ENCODE measurements at regions not wholly inside any gene's neighbourhood (a gene's known extent, or its start where the extent isn't known, plus 50 kb on each side); places are given as distances from the start of the nearest gene placed in this dataset.
A peak's percentile ranks its signal among the peaks of the same experiment; 100 is the strongest.
"Not testable (repeated sequence)": the region's sequence is repeated elsewhere in the genome, so short reads cannot be mapped to it uniquely, and the experiment has no call there.

DNA sequence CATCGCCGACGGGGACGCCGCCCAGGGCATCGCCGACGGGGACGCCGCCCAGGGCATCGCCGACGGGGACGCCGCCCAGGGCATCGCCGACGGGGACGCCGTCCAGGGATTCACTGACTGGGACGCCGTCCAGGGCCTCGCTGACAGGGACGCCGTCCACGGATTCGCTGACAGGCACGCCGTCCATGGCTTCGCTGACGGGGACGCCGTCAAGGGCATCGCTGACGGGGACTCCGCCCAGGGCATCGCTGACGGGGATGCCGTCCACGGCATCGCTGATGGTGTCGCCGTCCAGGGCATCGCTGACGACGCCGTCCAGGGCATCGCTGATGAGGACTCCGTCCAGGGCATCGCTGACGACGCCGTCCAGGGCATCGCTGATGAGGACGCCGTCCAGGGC lies 947.2 kb downstream of the TUBA3C start:
- H3K9me3 Mint-ChIP-seq; H3K36me3 Mint-ChIP-seq (ENCODE audit: low read depth); H3K27me3 Mint-ChIP-seq (ENCODE audit: low read depth): not testable (repeated sequence)

DNA sequence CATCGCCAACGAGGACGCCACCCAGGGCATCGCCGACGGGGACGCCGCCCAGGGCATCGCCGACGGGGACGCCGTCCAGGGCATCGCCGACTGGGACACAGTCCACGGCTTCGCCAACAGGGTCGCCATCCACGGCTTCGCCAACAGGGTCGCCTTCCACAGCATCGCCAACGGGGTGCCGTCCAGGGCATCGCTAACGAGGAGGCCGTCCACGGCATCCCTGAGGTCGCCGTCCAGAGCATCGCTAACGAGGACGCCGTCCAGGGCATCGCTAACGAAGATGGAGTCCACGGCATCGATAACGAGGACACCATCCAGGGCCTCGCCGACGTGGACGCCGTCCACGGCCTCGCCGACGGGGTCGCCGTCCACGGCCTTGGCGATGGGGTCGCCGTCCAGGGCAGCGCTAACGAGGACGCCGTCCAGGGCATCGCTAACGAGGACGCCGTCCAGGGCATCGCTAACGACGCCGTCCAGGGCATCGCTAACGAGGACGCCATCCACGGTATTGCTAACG lies 947.8 kb downstream of the TUBA3C start:
- H3K4me1 Mint-ChIP-seq (ENCODE audit: low read depth): no peaks in the 10 kb centered on the region
- intact Hi-C loops (cut with micrococcal nuclease): no loop called here

More for the DNA sequence above, 947.2 kb downstream of the TUBA3C start:
- CTCF ChIA-PET; DNase-seq; intact Hi-C loops (cut with micrococcal nuclease); H3K4me1 Mint-ChIP-seq (ENCODE audit: low read depth); H3K27ac Mint-ChIP-seq; H3K4me3 Mint-ChIP-seq: not testable (repeated sequence)

DNA sequence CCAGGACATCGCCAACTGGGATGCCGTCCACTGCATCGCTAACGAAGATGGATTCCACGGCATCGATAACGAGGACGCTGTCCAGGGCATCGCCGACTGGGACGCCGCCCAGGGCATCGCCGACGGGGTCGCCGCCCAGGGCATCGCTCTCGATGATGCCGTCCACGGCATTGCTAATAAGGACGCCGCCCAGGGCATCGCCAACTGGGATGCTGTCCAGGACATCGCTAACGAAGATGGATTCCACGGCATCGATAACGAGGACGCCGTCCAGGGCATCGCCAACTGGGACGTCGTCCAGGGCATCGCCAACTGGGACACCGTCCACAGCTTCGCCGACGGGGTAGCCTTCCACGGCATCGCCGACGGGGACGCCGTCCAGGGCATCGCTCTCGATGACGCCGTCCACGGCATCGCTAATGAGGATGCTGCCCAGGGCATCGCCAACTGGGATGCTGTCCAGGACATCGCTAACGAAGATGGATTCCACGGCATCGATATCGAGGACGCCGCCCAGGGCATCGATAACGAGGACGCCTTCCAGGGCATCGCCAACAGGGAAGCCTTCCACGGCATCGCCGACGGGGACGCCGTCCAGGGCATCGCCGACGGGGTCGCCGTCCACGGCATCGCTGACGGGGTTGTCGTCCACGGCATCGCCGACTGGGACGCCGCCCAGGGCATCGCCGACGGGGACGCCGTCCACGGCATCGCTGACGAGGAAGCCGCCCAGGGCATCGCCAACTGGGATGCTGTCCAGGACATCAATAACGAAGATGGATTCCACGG lies 948.4 kb downstream of the TUBA3C start:
- peaks cover 5% of the 10 kb centered on the region for H3K9me3 Mint-ChIP-seq
- intact Hi-C loops (cut with micrococcal nuclease): no loop called here
- CTCF ChIA-PET: no interaction called here
- no peaks in the 10 kb centered on the region for H3K36me3 Mint-ChIP-seq (ENCODE audit: low read depth)
- no peak overlapping the region for H3K27ac Mint-ChIP-seq
- no peak overlapping the region for H3K4me3 Mint-ChIP-seq
- no peaks in the 10 kb centered on the region for H3K4me1 Mint-ChIP-seq (ENCODE audit: low read depth)
- DNase-seq: no peak
- no peaks in the 10 kb centered on the region for H3K27me3 Mint-ChIP-seq (ENCODE audit: low read depth)

More for the DNA sequence above, 947.8 kb downstream of the TUBA3C start:
- Mint-ChIP-seq H3K9me3 (peaks cover 6% of the 10 kb centered on the region), H3K36me3 (ENCODE audit: low read depth) (no peaks in the 10 kb centered on the region), H3K4me3 (no peak overlapping the region), H3K27me3 (ENCODE audit: low read depth) (no peaks in the 10 kb centered on the region), H3K27ac (no peak overlapping the region)
- CTCF ChIA-PET: no interaction called here
- DNase-seq: no peak

DNA sequence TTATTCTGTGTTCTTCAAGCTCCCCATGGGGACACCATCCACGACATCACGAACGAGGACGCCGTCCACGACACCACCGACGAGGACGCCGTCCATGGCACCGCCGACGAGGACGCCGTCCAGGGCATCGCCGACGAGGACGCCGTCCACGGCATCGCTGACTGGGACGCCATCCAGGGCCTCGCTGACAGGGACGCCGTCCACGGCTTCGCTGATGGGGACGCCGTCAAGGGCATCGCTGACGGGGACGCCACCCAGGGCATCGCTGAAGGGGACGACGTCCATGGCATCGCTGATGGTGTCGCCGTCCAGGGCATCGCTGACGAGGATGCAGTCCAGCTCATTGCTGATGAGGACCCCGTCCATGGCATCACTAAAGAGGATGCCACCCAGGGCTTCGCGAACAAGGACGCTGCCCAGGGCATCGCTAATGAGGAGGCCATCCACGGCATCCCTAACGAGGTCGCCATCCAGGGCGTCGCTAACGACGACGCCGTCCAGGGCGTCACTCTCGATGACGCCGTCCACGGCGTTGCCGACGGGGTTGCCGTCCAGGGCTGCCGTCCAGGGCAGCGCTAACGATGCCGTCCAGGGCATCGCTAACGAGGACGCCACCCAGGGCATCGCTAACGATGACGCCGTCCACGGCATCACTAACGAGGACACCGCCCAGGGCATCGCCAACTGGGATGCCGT lies 949.2 kb downstream of the TUBA3C start:
- CTCF ChIA-PET: no interaction called here
- Mint-ChIP-seq H3K36me3 (ENCODE audit: low read depth) (no peaks in the 10 kb centered on the region), H3K27me3 (ENCODE audit: low read depth) (no peaks in the 10 kb centered on the region), H3K4me1 (ENCODE audit: low read depth) (no peaks in the 10 kb centered on the region), H3K9me3 (peaks cover 5% of the 10 kb centered on the region), H3K4me3 (no peak overlapping the region), H3K27ac (no peak overlapping the region)
- intact Hi-C loops (cut with micrococcal nuclease): no loop called here
- no peak for DNase-seq

DNA sequence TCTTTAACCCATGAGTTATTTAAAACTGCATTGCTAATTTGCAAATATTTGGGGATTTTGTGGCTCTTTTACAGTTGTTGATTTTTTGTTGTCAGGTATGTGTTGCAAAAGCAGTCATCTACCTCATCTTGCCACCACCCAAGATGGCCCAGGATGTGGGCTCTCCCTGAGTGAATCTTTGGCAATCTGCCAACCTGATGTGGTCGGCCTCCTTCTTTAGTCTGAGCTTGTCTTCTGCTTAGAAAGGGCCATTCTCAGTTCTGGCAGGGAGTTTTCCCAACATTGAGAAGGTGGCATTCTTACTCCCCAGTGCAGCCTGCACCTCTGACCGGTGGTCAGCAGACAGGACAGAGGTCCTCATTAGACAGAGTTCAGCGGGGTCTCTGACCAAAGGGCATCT lies 957.2 kb downstream of the TUBA3C start:
- H3K27ac Mint-ChIP-seq; H3K4me3 Mint-ChIP-seq; intact Hi-C loops (cut with micrococcal nuclease); CTCF ChIA-PET; H3K36me3 Mint-ChIP-seq (ENCODE audit: low read depth); H3K9me3 Mint-ChIP-seq; H3K4me1 Mint-ChIP-seq (ENCODE audit: low read depth); H3K27me3 Mint-ChIP-seq (ENCODE audit: low read depth): not testable (repeated sequence)
- DNase-seq: peak; percentile 21

DNA sequence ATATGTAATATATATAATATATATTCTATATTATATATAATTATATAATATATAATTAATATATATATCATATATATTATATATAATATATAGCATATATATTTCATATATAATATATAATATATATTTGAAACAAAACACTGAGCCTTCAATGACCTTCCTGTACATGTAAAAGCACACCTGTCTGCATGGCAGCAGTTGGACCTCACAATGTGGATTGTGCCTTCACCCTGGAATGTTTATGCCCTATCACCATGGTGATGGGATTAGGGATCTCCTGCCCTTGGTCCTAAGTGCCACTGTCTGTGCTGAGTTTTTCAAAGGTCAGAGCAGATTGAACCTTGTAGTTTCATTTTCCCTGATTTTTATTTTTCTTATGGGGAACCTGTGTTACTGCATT lies 966.9 kb downstream of the TUBA3C start:
- H3K36me3 Mint-ChIP-seq (ENCODE audit: low read depth); H3K27ac Mint-ChIP-seq; H3K4me1 Mint-ChIP-seq (ENCODE audit: low read depth); H3K4me3 Mint-ChIP-seq; H3K27me3 Mint-ChIP-seq (ENCODE audit: low read depth); intact Hi-C loops (cut with micrococcal nuclease); DNase-seq; CTCF ChIA-PET: not testable (repeated sequence)
- peaks cover 13% of the 10 kb centered on the region for H3K9me3 Mint-ChIP-seq

DNA sequence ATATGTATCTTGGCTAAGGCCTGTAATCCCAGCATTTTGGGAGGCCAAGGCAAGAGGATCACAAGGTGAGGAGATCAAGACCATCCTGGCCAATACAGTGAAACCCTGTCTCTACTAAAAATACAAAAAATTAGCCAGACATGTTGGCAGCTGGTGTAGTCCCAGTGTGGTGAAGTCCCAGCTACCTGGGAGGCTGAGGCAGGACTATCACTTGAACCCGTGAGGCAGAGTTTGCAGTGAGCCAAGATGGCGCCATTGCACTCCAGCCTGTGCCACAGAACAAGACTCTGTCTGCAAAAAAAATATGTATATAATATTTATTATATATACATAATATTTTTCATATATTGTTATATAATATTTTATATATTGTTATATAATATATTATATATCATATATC lies 968.1 kb downstream of the TUBA3C start:
- H3K4me3 Mint-ChIP-seq; H3K36me3 Mint-ChIP-seq (ENCODE audit: low read depth); H3K27ac Mint-ChIP-seq; intact Hi-C loops (cut with micrococcal nuclease); H3K4me1 Mint-ChIP-seq (ENCODE audit: low read depth); H3K9me3 Mint-ChIP-seq; H3K27me3 Mint-ChIP-seq (ENCODE audit: low read depth); CTCF ChIA-PET; DNase-seq: not testable (repeated sequence)

DNA sequence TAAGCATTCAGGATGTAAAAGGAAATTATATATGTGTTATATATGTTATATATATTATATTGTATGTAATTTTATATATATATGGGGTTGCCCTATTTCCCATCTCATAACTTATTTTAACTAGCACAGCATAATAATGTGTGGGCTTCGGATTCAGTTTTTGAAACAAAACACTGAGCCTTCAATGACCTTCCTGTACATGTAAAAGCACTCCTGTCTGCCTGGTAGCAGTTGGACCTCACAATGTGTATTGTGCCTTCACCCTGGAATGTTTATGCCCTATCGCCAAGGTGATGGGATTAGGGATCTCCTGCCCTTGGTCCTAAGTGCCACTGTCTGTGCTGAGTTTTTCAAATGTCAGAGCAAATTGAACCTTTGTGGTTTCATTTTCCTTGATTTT lies 968.8 kb downstream of the TUBA3C start:
- Mint-ChIP-seq H3K27me3 (ENCODE audit: low read depth) (no peaks in the 10 kb centered on the region), H3K4me3 (no peak overlapping the region), H3K9me3 (peaks cover 10% of the 10 kb centered on the region), H3K4me1 (ENCODE audit: low read depth) (no peaks in the 10 kb centered on the region), H3K27ac (no peak overlapping the region), H3K36me3 (ENCODE audit: low read depth) (peaks cover 3% of the 10 kb centered on the region)
- intact Hi-C loops (cut with micrococcal nuclease): no loop called here
- CTCF ChIA-PET: no interaction called here
- peak; percentile 41 for DNase-seq

DNA sequence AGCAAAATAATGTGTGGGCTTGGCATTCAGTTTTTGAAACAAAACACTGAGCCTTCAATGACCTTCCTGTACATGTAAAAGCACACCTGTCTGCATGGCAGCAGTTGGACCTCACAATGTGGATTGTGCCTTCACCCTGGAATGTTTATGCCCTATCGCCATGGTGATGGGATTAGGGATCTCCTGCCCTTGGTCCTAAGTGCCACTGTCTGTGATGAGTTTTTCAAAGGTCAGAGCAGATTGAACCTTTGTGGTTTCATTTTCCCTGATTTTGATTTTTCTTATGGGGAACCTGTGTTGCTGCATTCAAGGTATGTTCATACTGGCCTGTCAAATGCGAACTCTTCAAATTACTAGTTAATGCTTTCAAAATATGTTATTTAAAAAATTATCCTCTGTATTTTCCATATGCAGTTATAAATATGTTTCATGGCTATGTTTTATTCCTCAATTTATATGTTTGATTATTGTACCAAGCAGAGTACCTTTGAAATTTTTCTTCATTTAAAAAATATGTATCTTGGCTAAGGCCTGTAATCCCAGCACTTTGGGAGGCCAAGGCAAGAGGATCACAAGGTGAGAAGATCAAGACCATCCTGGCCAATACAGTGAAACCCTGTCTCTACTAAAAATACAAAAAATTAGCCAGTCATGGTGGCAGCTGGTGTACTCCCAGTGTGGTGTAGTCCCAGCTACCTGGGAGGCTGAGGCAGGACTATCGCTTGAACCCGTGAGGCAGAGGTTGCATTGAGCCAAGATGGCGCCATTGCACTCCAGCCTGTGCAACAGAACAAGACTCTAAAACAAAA lies 969.7 kb downstream of the TUBA3C start:
- peak; percentile 50 for DNase-seq
- H3K36me3 Mint-ChIP-seq (ENCODE audit: low read depth); H3K27ac Mint-ChIP-seq; H3K4me1 Mint-ChIP-seq (ENCODE audit: low read depth); intact Hi-C loops (cut with micrococcal nuclease); CTCF ChIA-PET; H3K9me3 Mint-ChIP-seq; H3K4me3 Mint-ChIP-seq; H3K27me3 Mint-ChIP-seq (ENCODE audit: low read depth): not testable (repeated sequence)

DNA sequence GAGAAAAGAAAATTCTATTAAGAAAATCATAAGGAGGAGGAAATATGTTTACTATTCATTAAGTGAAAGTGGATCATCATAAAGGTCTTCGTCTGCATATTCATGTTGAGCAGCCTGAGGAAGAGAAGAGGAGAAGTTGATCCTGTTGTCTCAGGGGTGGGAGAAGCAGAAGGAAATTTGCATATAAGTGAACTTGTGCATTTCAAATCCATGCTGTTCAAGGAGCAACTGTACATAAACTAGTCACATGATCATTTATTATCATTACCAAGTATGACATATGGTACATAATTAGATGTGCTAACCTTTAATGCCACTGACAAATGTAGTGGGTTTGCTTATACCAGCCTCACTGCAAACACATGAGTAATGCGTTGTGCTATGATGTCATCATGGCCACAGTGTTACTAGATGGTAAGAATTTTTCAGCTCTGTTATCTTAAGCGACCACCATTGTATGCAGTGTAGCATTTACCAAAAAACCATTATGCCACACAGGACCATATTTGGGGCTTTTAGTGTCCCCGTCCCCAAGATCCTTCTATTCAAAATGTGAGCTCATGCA lies 976.9 kb downstream of the TUBA3C start:
- H3K4me1 Mint-ChIP-seq (ENCODE audit: low read depth); H3K4me3 Mint-ChIP-seq; H3K27me3 Mint-ChIP-seq (ENCODE audit: low read depth); intact Hi-C loops (cut with micrococcal nuclease); H3K27ac Mint-ChIP-seq; H3K9me3 Mint-ChIP-seq; CTCF ChIA-PET; H3K36me3 Mint-ChIP-seq (ENCODE audit: low read depth); DNase-seq: not testable (repeated sequence)

DNA sequence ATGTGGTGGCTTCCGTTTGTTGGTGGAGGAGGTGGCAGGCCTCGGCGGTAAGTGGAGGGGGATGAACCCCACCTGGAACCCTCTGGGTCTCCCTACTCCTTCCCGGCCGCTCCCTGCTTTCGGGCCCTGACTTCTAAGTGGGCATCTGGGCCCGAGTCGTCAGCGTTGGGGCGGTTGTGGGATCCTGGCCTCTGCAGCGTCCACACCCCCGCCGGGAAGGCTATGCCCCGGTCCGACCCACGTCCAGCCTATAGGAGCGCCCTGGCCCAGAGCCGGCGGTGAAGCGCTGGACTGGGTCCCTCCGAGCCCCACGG lies 986.3 kb downstream of the TUBA3C start:
- H3K27ac Mint-ChIP-seq; DNase-seq; H3K36me3 Mint-ChIP-seq (ENCODE audit: low read depth); CTCF ChIA-PET; H3K4me1 Mint-ChIP-seq (ENCODE audit: low read depth); intact Hi-C loops (cut with micrococcal nuclease); H3K27me3 Mint-ChIP-seq (ENCODE audit: low read depth); H3K4me3 Mint-ChIP-seq: not testable (repeated sequence)
- H3K9me3 Mint-ChIP-seq: peaks cover 15% of the 10 kb centered on the region

DNA sequence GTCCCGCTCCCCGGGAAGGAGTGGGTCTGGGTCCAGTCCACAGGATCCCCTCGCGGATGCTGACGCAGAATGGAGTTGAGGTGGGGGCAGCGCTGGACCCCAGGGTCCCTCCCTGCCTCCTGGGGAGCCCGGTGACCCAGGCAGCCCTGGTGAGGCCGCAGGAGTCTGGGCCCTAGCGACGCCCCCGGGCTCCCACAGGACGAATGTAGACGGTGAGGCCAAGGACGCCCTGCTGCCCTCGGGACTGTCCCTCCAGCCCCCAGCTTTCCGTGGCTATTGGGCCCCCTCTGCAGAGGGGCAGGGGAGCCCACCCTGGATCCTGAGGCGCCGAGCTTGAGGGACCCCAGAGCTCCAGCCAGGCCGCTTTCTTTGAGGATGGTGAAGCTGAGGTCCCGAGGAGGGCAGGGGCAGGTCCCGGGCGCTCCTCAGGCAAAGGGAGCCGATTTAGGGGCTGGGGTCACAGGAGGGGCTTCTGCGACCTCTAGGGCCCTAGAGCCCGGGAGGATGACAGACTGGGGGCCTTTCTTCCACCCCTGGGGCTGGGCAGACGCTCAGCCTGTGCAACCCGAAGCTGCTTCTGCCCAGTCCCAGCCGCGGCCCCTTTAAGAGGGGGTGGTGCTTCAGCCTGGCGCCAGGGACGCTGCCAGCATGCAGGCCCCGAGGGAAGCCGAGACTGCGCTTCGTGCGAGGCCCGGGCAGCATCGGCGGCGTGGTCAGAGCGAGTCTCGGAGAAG lies 986.8 kb downstream of the TUBA3C start:
- H3K27me3 Mint-ChIP-seq (ENCODE audit: low read depth); H3K36me3 Mint-ChIP-seq (ENCODE audit: low read depth); H3K4me1 Mint-ChIP-seq (ENCODE audit: low read depth); H3K27ac Mint-ChIP-seq; intact Hi-C loops (cut with micrococcal nuclease); DNase-seq; CTCF ChIA-PET; H3K4me3 Mint-ChIP-seq: not testable (repeated sequence)
- peaks cover 12% of the 10 kb centered on the region for H3K9me3 Mint-ChIP-seq

Measured in activated naive CD4-positive, alpha-beta T cell treated with anti-CD3 and anti-CD28 coated beads for 36 hours (primary cell).